ACHN (cell line): ENCODE measurements at regions not wholly inside any gene's neighbourhood (a gene's known extent, or its start where the extent isn't known, plus 50 kb on each side); places are given as distances from the start of the nearest gene placed in this dataset.
"Not testable (repeated sequence)": the region's sequence is repeated elsewhere in the genome, so short reads cannot be mapped to it uniquely, and the experiment has no call there.

Source experiments
- DNase-seq: peaks from one replicate; pipeline ENCODE4 v3.0.0-alpha.2; 2015
- in situ Hi-C: cut with HindIII; loops from 2 replicates; pipeline ENCODE4 v1.10.0; 2017; ENCODE audit warnings: low sequenced_read_pairs, low pct_ligation_motif_present, low pct_unique_long_range_greater_than_20kb

DNA sequence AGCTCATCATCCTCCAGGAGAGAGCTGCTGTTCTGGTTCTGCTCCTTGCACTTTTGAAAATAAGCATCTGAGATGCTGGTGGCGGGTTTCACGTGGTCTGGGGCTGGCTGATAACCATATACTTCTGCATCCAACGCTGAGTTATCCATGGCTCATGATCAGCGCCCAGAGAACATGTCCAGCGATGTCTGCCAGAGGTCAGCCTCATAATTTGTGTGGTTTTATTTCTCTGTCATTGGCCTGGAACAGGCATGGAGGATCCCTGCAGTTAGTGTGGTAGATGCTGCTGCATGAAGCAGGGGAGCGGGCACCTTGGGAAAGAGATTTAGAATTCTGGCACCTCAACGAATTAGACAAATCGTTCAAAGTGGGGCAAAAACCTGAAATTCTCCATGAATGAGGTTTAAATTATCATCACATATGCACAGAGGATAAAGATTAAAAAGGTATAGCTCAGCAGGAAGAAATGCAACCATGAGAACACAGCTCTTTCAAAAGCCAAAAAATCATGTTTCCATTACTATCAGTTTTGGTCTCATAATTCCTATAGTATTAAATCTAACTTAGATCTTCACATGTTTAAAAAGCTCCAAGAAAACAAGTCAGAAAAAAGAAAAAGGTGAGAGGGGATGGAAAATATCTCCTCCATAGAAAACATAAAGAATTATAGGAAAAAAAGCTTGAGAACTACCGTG lies 157.2 kb downstream of the SOD2 start:
- in situ Hi-C loops, result no loop called here
- no peak for DNase-seq

DNA sequence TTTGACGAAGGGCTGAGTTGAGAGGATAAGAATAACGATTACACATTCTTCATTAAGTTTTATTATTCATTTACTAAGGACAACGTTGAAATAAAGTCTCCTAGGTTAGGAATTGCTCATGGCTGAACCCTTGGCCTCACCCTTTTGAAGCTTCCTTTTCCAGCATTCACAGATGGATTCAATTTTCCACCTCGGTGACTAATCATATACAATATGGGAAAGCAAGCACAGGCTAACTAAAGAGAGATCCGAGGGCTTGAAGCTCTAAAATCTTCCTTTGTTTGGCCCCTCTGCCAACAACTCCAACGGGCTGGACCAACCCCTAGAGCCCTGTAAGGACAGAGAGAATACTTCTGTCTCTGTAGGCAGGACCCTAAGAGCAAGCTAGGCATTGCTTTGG lies 159.5 kb downstream of the SOD2 start:
- no peak for DNase-seq
- in situ Hi-C loops, result no loop called here

DNA sequence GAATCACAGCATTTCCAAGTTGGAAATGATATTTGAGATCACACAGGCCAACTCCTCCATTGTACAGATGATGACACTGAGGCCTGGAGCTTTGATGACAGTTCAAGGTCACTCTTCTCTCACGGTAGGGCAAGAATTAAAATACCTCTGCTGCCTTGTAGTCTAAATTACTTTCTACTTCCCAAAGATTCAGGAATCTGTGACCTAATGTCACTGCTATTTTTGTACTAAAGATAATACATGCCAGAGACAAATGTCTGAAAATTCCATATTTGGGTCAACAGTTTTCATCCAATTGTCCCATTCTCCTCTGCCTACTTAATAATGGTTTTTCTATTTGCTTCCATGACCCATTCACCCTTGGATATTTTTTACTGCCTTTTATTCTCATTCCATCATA lies 160.0 kb downstream of the SOD2 start:
- in situ Hi-C loops, result no loop called here
- DNase-seq, result no peak

DNA sequence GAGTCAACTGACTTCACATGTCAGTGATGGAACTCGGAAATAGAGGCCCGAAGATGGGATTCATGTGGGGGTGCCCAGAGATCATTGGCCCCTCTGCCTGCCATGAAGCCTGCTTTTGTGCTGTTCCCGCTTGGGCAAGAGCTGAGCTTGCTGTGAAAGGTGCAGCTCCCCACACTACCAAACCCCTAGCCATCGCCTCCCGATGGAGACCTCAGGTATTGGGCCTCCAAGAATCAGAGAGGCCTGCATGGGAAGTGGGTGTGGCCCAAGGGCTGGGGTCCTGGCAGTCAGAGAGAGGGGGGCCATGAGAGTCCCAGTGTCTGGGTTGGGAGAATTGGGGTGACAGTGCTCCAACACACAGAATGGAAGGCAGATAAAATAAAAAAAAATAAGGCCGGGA lies 160.9 kb downstream of the SOD2 start:
- no peak for DNase-seq
- in situ Hi-C loops, result no loop called here

DNA sequence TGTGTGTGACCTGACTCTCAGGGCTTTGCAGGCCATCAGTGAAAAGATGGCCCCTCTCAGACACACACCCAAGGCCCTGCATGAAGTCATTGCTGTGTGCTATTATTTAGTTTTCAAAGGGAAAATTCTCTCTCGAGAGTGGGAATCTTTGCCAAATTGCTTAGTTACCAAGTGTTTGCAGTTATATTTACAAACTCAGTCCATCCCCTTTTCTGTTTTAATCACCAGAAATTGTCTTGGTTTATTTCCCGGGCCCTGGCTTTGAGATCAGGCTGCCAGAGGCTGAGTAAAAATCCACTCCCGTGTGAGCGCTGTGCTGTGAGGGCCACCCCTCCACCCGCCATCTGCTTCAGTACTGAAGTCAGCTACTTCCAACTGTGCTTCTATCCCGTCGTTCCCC lies 163.1 kb downstream of the SOD2 start:
- DNase-seq, result no peak
- in situ Hi-C loops, result no loop called here

DNA sequence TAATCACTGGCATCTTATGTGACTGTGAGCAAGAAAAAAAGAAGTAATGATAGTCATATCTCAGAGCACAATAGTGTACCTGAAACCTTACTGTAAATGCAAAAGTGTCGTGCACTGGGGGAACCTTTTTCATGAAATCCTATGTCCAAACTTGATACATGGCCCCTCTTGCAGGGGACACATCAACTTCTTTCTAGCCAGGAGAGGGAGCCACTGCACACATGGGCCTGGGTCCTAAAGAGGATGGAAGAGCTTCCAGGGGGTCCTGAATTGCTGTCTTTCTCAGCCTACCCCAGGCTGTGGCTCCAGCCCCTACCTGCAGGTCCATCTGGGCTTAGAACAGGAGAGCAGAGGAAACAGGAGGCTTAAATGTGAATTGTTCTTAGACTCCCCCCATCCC lies 165.7 kb downstream of the SOD2 start:
- in situ Hi-C loops, result no loop called here
- no peak for DNase-seq

DNA sequence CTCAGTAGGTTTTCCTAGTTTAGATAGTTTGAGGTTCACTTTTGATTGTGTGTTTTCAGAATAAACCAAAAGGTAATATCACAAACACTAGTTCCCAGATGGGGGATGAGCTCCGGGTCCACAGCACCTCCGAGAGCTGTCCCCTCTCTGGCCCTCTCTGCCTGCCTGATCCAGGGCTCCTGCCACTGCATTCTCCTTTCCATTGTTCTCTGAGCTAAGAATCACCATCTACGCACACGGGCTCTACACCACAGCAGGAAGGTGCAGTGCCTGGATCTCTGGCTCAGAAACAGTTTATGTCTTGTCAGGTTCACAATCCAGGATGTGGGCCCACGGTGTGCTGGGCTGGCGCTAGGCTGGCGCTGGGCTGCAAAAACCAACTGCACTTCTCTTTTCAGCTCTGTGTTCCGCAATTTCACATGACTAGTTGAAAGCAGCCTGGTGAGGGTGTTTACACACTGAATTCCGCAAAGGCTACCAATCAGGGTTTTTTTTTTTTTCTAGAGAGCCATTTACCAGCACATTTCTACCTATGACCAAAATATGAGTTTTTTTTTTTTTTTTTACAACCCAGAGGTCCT lies 167.5 kb downstream of the SOD2 start:
- in situ Hi-C loops, result no loop called here

DNA sequence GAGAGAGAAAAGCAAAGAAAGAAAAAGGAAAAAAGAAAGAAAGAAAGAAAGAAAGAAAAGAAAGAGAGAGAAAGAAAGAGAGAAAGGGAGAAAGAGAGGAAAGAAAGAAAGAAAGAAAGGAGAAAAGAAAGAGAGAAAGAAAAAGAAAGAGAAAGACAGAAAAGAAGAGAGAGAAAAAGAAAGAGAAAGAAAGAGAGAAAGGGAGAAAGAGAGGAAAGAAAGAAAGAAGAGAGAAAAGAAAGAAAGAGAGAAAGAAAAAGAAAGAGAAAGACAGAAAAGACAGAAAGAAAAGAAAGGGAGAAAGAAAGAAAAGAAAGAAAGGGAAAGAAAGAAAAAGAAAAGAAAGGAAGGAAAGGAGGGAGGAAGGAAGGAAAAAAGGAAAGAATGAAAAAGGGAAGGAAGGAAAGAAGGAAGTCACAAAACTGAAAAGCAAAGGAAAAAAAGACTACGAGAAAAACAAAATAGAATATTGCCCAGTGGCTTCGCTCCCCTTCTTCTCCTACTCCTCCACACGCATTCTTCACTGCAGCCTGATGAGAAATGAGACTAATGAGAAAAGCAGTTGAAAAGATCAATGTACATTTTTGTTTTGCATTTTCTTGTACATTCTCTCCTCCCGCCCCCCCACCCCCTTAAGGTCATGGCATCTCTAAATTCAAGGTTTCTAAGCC lies 170.0 kb downstream of the SOD2 start:
- in situ Hi-C loops, result no loop called here
- DNase-seq, result no peak

More for the DNA sequence above, 167.5 kb downstream of the SOD2 start:
- no peak for DNase-seq

DNA sequence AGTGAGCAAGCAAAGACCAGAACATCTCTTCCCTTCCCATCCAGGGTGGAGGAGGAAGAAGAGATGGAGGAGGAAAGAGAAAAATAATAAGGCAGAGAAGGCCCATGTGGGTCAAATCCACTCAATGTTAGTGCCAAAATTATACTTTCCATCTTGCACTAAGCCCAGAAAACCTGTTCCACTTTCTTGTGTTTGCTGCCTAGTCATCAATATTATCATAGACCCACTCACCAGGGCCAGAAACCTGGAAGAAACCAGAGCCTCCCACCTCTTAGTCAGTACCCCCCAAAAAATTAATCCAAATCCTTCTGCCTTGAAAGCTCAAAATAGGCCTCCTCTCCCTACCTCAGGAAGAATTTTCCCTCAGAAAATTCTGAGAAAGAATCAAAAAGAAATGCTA lies 171.1 kb downstream of the SOD2 start:
- in situ Hi-C loops, result no loop called here
- DNase-seq, result no peak

DNA sequence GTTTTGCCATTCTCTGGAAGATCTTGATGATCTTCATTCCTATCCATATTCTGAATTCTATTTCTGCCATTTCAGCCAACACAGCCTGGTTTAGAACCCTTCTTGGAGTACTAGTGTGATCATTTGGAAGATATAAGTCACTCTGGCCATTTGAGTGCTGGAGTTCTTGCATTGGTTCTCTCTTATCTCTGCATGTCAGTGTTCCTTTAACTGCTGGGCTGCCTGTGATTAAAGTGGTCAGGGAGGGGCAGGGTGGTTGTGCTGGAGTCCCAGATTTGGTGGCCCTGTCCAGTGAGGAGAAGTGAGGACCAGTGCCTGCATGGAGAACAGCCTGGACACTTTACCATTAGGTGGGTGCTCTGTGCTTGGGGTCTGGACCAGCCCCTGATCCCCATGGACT lies 173.0 kb downstream of the SOD2 start:
- in situ Hi-C loops, result no loop called here

DNA sequence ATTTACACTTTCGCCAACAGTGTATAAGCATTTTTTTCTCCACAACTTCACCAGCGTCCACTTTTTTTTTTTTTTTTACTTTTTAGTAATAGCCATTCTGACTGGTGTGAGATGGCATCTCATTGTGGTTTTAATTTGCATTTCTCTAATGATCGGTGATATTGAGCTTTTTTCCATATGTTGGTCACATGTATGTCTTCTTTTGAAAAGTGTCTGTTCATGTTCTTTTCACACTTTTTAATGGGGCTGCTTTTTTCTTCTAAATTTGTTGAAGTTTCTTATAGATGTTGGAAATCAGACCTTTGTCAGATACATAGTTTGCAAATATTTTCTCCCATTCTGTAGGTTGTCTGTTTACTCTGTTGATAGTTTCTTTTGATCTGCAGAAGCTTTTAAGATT lies 177.2 kb downstream of the SOD2 start:
- in situ Hi-C loops, DNase-seq: not testable (repeated sequence)

More for the DNA sequence above, 173.0 kb downstream of the SOD2 start:
- DNase-seq, result no peak

DNA sequence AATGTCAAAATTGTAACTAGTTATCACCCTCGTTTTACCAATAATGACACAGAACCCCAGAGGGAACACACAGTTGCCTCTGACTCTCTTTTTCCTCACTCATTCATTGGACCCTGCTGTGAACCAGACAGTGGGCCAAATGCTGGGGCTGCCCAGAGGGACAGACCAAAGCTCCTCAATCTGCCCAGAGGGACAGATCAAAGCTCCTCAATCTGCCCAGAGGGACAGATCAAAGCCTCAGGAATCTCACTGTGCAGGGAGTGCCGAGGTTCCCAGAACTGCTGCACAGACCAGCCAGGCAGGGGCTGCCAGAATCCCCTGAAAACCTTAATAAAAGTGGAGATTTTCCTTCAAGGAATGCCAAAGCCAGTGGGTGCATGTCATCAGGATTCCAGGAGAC lies 179.1 kb downstream of the SOD2 start:
- no peak for DNase-seq
- in situ Hi-C loops, result no loop called here

DNA sequence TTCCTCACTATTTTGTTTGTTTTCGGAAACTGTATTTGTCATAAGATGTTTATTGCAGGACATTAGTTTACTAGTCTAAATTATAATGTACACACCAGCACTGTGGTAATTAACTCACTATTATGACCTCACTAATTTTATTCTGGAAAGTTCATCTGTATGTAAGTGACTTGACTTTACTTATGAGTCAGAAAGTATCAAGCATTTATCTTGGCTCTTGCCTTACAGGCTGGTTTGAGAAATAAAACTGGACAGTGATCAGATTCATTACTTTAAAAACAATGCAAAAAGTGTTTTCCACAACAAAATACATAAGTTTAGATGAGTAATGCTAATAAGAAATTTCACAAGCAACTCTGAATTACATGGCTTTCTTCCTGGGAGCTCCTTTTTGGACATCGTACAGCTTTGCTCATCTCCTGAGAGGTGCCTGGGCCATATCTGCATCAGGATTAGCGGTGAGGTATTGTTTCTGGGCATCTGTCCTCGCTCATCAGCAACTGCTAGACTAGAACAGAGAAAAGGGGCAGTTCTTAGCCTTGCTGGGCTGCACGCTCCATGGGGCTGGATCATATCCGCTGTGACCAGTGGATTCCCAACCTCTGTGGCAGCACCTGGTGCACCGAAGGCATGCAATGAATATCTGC lies 179.8 kb downstream of the SOD2 start:
- in situ Hi-C loops, result no loop called here
- DNase-seq, result no peak

DNA sequence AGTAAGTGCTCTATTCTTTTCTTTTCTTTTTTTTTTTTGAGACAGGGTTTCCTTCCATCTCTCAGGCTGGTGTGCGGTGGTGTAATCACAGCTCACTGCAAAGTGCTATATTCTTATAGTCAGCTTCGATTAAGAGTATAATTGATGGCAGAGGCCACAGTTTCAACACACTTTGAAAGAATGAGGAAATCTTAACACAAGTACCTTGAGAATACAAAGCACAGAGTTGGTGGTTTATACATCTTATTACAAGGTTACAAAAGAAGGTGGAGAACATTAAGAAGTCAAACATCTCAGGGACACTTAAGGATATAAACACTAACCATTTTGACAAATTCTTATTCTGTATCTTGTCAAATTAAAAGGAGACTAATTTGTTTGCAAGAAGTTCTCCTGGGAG lies 180.5 kb downstream of the SOD2 start:
- in situ Hi-C loops, result no loop called here

DNA sequence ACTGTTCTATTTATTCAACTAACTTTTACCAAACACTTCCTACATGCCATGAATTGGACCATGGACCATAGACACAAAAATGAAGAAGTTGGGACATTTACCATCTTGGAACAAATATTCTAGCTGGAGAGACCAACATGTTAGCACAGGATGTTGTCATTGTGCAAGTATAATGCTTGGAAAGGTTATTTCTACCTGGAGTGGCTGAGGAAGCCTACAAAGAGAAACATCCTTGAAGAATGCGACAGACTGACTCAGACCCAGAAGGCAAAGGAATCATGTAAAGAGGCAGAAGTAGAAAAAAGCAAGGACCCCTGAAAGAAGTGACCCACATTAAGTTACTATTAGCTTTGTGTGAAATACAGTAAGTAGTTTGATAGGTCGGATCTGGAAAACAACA lies 180.9 kb downstream of the SOD2 start:
- no peak for DNase-seq
- in situ Hi-C loops, result no loop called here

More for the DNA sequence above, 180.5 kb downstream of the SOD2 start:
- DNase-seq, result no peak

DNA sequence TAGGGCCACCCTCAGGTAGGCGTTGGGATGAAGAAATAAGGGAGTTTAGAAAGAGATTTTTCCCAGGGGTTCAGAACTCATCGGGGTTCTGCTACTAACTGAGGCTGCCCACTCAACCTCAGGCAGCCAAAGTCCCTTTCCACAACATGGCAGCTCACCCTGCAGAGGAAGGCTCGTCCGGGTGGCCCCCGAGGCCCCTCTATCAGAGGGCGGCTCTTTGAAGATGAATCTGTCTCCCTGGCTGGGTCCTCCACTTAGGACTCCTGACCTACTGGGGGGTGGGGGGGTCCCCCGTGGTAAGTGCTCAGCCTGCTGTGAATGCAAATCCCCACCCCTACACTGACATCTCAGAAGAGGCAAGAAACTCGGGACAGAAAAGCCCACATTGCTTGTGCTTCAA lies 182.9 kb downstream of the SOD2 start:
- in situ Hi-C loops, result no loop called here
- no peak for DNase-seq

DNA sequence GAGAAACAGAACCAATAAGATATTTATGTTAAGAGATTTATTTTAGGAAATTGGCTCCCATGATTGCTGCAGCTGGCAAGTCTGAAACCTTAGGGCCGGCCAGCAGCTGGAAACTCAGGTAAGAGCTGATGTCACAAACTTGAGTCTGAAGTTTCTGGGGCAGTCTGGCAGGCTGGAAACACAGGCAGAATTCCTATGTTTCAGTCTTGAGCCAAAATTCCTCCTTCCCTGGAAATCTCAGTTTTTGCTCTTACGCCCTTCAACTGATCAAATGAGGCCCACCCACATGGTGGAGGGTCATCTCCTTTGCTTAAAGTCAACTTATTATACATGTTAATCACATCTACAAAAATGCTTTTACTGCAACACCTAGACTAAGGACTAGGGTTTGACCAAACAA lies 184.1 kb downstream of the SOD2 start:
- no peak for DNase-seq
- in situ Hi-C loops, result no loop called here

DNA sequence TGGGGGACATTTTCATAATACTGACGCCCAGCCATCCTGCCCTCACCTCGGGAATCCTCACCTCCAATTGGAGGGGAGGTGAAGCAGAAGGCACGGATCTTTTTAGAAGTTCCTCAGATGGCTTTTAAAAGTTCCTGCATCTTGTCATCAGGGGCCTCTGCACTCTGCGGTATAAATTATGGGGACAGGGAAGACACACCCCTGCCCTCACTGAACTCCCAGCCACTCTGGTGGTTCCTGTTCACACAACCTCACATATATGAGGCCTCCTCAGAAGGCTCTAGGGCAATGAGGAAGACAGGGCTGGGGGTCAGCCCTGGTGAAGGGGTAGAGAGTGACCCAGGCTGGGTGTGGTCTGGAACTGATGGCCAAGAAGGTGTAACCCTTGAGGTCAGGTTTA lies 187.0 kb downstream of the SOD2 start:
- no peak for DNase-seq

DNA sequence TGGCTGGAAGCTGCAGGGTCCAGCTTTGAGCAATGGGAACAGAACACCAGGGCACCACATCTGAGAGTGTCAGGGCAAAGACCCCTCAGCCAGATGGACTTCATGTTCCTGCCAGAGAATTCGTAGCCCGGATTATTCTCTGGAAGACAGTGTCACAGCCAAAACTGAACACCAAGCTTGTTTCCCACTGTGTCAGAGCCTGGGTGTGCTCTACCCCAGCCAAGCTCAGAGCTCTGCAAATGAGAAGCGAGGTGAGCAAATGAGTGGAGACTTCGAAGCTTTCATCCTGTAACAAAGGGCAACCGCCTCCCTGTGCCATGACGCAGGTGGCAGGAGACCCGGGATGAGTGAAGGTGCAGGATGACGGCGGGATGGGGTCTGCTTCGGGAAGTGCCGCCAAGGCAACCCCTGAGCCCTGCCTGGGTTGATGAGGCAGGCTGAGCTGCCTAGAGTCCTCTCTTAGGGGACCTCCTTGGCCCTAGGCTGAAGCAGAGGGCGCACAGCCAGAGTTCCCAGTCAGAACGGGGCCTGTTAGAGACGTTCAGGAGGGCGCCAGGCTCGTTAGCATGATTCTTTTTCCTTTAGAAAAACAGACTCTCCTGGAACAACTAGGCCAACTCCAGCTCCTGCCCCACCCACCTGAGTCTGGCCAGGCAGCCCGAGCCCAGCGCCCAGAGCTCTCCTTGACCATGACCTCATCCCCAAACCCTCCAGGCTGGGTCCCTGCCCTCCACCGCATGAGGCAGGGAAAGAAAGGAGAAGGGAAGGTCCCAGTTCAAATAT lies 187.7 kb downstream of the SOD2 start:
- no peak for DNase-seq

More for the DNA sequence above, 187.0 kb downstream of the SOD2 start:
- in situ Hi-C loops, result no loop called here

More for the DNA sequence above, 187.7 kb downstream of the SOD2 start:
- in situ Hi-C loops, result no loop called here
